ENCODE measurements at regions not wholly inside any gene's neighbourhood (a gene's known extent, or its start where the extent isn't known, plus 50 kb on each side); places are given as distances from the start of the nearest gene placed in this dataset.
"Not testable (repeated sequence)": the region's sequence is repeated elsewhere in the genome, so short reads cannot be mapped to it uniquely, and the experiment has no call there.

- DNase-seq, result not testable (repeated sequence)
These were observed 106.6 kb upstream of the SAMD11 start for GRCh38 chr1:817071-817599.

GRCh38 chr1:817658-818617 lies 105.8 kb upstream of the SAMD11 start:
- DNase-seq, result not testable (repeated sequence)

GRCh38 chr1:818618-819291 lies 105.0 kb upstream of the SAMD11 start:
- no peak for DNase-seq

GRCh38 chr1:820962-821361 lies 102.8 kb upstream of the SAMD11 start:
- no peak for DNase-seq

- DNase-seq, result not testable (repeated sequence)
These were observed 96.9 kb upstream of the SAMD11 start for GRCh38 chr1:826808-827207.

- peak; percentile 78 for DNase-seq
These were observed 96.3 kb upstream of the SAMD11 start for GRCh38 chr1:827211-828063.

GRCh38 chr1:829324-829723 lies 94.4 kb upstream of the SAMD11 start:
- DNase-seq, result not testable (repeated sequence)

- not testable (repeated sequence) for DNase-seq
These were observed 93.8 kb upstream of the SAMD11 start for GRCh38 chr1:829932-830331.

GRCh38 chr1:830750-831149 lies 93.0 kb upstream of the SAMD11 start:
- not testable (repeated sequence) for DNase-seq

GRCh38 chr1:831522-831921 lies 92.2 kb upstream of the SAMD11 start:
- no peak for DNase-seq

- DNase-seq, result no peak
These were observed 91.6 kb upstream of the SAMD11 start for GRCh38 chr1:832136-832535.

GRCh38 chr1:833226-833625 lies 90.5 kb upstream of the SAMD11 start:
- not testable (repeated sequence) for DNase-seq

GRCh38 chr1:835509-835908 lies 88.2 kb upstream of the SAMD11 start:
- not testable (repeated sequence) for DNase-seq

- DNase-seq, result not testable (repeated sequence)
These were observed 86.1 kb upstream of the SAMD11 start for GRCh38 chr1:837601-838000.

GRCh38 chr1:838291-838690 lies 85.4 kb upstream of the SAMD11 start:
- DNase-seq, result not testable (repeated sequence)

- not testable (repeated sequence) for DNase-seq
These were observed 83.1 kb upstream of the SAMD11 start for GRCh38 chr1:840592-840991.

GRCh38 chr1:841671-842425 lies 81.9 kb upstream of the SAMD11 start:
- not testable (repeated sequence) for DNase-seq

- DNase-seq, result not testable (repeated sequence)
These were observed 80.9 kb upstream of the SAMD11 start for GRCh38 chr1:842799-843198.

- DNase-seq, result not testable (repeated sequence)
These were observed 79.8 kb upstream of the SAMD11 start for GRCh38 chr1:843946-844345.

GRCh38 chr1:844472-845026 lies 79.2 kb upstream of the SAMD11 start:
- no peak for DNase-seq

- DNase-seq, result not testable (repeated sequence)
These were observed 78.1 kb upstream of the SAMD11 start for GRCh38 chr1:845641-846040.

GRCh38 chr1:849873-850272 lies 73.8 kb upstream of the SAMD11 start:
- DNase-seq, result not testable (repeated sequence)
